ACHN (cell line): ENCODE measurements at regions not wholly inside any gene's neighbourhood (a gene's known extent, or its start where the extent isn't known, plus 50 kb on each side); places are given as distances from the start of the nearest gene placed in this dataset.
"Not testable (repeated sequence)": the region's sequence is repeated elsewhere in the genome, so short reads cannot be mapped to it uniquely, and the experiment has no call there.

Experiments used
- DNase-seq: peaks from one replicate; pipeline ENCODE4 v3.0.0-alpha.2; 2015
- in situ Hi-C: cut with HindIII; loops from 2 replicates; pipeline ENCODE4 v1.10.0; 2017; ENCODE audit warnings: low sequenced_read_pairs, low pct_ligation_motif_present, low pct_unique_long_range_greater_than_20kb

DNA sequence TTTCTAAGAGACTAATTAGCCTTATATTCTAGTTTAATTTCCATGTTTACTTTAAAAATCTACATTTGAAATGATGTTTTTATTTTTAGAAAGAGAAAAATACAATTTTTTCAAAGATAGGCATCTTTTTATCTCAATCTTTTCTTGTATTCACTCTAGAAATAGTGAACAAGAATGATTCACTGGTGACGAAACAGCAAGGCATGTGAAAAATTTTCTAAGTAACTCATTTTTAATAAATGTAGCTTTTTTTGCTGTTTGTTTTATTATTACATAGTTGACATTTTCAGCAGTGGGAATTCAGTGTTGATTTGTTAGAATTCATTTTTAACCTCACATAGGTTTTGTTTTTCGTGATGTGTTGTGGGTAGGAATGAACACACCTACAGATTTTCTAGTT is 1226.4 kb downstream of the NSUN3 start:
- peak; percentile 24 for DNase-seq
- in situ Hi-C loops = no loop called here

DNA sequence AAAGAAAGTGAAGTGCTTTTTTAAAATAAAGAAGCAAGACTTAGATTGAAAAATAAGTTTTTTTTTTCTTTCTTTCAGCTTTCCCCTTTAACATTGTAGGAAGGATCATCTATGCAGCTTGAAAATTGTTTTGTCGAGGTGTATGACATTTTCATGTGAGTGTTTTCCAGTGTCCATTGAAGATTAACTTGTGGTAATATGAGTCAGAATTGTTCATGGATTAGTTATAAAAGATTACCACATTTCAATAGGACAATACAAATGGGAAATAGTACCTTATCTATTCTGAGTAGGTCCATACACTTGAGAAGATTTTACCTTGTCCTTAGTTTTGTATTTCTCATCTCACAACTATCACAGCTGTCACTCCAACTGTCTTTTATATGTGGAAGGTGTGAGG is 1234.7 kb downstream of the NSUN3 start:
- DNase-seq = peak; percentile 80
- in situ Hi-C loops = no loop called here

DNA sequence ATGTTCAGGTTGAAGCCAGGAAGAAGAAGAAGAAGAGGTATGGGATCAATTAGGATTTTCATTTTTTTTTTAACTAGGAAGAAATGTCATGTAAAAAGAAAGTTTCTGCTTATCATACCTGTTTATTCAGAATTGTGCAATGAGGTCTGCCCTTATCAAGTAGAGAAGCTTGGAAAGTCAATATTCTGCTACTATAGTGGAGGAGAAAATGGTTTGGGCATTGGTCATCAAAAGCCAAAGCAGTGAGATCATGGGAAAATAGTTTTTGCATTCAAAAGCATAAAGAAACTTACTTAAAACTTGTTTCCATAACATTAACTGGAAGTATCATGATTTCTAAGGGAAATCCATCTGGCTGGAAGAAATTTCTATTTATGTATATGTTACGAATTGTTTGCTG is 1239.2 kb downstream of the NSUN3 start:
- peak; percentile 50 for DNase-seq
- in situ Hi-C loops = no loop called here

DNA sequence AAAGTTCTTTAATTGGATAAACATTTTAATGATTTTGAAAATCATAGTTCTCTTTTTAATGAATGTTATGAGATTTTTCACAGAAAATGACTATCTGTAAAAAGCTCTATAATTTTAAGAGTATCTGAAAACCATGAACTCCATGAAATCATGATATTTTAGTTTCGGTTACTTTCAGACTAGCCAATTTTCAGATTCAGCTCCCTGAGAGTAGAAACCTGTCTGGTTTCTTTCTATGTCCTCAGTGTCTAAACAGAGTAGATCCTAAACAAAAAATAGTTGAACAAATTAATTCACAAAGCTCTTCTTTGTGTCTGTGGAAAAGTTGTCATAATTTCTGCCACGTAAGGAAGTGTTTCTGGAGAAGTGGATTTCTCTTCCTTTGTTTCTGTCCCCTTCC is 1247.7 kb downstream of the NSUN3 start:
- in situ Hi-C loops = no loop called here
- DNase-seq = no peak

DNA sequence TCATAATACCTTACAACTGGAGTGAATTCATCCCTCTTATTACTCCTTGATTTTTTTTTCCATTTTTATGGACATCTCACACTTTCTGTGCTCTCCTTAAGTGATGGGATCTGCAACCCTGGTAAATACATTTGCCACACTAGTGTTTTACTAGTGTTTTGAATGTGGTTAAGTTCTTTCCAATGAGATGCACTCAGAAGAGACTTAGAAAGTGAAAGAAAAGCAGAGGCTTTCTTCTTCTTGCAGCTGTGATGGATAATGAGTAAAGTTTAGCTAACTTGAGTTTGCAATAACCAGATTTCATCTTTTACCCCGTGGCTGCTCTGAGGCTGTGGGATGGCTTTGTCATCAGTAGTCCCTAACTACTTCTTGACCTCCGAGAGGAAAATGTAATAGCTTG is 1248.4 kb downstream of the NSUN3 start:
- in situ Hi-C loops = no loop called here
- no peak for DNase-seq

DNA sequence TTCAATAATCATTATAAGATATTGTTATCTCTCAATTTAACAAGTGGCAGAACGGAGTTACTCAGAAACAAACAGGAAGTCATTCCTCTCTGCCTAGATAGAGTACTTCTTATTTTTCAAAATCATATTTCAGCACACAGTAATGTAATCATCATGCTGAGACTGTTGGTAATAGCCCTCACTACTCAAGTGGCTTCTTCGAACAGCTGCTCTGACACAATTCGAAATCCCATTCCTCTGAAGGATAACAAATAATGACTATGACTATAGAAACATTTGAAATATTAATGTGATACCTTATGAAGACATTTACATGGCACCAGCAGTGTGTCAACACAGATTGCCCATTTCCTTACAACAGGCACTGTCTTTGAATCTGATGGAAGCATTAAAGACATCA is 1249.8 kb downstream of the NSUN3 start:
- DNase-seq = no peak
- in situ Hi-C loops = no loop called here

DNA sequence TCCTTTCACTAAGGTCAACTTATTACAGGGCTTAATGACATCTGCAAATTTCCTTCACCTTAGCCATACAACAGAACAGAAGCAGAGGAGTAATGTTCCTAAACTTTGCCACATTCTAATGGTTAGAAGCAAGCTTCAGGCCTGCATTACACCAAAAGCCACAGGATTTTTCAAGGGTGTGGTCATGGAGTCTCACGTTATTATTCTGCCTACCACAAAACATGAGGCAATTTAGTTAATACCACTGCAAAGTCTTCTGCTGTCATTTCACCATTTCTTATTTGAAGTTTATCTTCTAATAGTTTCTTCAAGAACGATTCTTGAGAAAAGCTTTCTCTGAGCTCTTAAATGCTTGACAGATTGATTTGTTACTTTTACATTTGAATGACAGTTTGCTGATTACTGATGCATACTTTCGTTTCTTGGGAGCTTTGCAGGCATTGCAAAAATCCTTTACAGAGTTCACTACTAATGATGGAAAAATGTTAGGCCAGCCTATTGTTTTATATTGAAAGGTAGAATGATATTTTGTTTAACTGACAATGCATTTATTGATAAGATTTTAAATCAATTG is 1257.1 kb downstream of the NSUN3 start:
- DNase-seq = no peak
- in situ Hi-C loops = no loop called here

DNA sequence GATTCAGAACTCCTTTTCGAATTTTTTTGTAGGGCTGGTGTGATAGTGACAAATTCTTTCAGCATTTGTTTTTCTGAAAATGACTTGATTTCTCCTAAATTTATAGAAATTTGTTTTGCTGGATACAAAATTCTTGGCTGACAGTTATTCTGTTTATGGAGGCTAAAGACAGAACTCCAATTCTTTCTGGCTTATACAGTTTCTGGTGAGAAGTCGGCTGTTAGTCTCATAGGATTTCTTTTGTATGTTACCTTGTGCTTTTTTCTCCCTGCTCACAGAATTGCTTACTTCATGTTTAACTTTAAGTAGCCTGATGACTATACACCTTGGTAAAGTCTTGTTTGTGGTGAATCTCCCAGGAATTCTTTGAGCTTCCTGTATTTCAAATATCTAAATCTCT is 1264.6 kb downstream of the NSUN3 start:
- in situ Hi-C loops = no loop called here
- peak; percentile 9 for DNase-seq

DNA sequence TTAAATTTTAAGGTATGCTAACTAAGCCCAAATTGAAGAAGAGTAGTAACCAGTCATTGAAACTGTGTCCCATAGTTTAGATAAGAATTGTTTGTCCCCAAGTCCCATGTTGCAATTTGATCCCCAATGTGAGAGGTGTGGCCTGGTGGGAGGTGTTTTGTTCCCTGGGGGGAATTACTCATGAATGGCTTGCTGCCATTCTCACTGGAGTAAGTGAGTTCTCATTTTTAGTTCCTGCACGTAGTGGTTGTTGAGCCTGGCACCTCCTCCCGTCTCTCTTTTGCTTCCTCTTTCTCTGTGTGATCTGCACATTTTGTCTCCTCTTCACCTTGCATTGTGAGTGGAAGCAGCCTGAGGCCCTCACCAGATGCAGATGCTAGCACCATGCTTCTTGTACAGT is 1271.0 kb downstream of the NSUN3 start:
- no peak for DNase-seq
- in situ Hi-C loops = no loop called here

DNA sequence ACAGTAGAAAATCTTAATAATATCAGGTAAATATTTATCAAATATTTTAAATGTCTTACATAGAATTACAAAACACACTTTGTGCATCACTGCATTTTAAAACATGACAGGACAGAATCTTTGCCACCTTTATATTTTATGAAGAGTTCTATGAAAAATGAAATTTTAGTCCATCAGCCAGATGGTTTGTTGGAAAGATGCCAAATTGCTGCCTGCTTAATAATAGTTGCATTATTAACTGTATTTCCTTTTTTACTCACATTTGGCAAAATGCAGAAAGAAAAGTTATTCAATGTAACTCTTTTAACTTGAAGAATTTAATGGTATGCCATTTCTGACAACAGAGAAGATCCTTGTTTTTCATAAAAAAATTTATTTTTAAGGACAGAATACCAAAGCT is 1271.6 kb downstream of the NSUN3 start:
- no peak for DNase-seq
- in situ Hi-C loops = no loop called here

DNA sequence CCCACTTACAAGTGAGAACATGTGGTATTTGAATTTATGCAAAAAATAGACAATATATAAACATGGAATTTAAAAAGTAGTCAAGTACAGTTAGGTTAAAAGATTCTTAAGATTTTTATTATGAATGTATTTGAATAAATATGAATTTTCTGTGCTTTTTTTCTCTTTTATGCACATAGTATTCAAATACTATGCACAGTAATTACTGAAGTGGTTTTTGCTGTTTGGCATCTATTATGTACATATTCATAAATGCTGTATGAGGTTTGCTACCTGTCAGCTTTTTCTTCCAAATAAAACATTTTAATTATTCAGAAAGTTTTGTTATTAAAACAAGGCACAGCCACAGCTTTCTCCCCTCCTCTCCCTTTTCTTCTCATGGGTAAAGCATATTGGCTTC is 1272.7 kb downstream of the NSUN3 start:
- in situ Hi-C loops = no loop called here
- DNase-seq = no peak

DNA sequence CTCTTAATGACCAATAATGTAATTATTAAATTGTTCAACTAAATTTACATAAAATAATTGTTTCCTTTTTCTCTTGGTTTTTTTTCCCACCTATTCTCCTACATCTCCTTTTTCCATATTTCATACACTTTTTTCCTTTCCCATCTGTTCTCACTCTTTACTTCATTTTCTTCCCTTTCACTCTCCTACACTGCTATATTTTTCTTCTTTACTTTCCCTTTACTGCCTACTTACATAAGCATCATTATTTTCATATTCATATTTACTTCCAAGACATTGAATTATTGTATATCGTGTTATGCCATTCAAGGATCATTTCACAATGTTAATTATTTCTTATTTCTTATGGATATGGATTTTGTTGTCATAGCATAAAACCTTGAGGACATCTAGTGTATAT is 1275.6 kb downstream of the NSUN3 start:
- in situ Hi-C loops = no loop called here
- DNase-seq = no peak

DNA sequence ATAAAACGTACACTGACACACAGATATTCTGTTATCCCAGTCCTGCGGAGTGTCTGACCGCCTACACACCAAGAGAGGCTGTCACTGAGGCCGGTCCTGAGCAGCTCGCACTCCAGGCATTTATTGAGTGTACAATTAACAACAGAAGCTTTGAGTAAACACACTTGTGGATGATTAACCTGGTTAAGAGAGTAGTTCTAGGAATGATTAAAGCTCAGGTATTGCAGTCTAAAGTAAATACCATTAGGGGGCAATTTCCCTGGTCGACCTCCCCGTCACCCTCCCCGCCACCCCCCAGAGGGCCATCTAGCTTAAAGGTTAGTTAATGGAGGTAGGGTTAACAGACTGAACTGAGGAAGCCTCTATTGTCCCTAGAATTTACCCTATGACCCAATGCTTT is 1278.5 kb downstream of the NSUN3 start:
- no peak for DNase-seq

DNA sequence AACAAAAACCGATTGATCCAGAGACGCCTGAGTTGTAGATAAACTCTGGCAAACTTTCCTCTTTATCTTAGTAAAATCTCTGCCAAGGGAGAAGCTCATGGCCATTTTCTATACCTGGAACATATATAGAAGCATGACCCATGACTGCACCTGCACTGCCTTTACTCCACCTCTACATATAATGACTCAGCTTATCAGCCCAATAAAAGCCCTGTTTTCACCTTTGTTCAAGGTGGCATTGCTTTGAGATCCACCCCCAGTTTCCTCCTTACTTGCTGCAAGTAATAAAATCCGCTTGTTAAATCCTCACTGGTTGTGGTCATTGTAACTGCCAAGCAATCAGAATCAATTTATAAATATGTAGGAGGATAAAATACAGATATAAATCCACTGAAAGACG is 1280.4 kb downstream of the NSUN3 start:
- in situ Hi-C loops = no loop called here

More for the DNA sequence above, 1278.5 kb downstream of the NSUN3 start:
- in situ Hi-C loops = no loop called here

DNA sequence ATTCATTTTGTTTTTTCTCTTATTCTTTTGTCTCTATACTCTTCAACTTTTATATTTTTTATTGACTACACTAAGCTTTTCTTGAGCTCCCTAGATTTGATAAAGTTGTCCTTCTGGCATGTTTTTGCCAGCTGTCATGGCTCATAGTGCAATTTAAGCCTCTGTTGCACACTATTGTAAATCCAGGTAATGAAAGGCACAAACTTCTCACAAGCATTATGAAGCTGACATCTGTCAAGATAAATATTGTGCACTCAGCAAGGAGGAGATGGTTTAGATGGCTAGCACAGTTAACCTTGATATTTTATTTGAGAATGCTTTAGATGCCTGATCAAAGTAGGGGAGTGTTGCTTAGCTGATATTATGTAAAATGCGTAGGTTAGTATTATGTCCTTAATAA is 1280.9 kb downstream of the NSUN3 start:
- DNase-seq = no peak
- in situ Hi-C loops = no loop called here

More for the DNA sequence above, 1280.4 kb downstream of the NSUN3 start:
- no peak for DNase-seq

DNA sequence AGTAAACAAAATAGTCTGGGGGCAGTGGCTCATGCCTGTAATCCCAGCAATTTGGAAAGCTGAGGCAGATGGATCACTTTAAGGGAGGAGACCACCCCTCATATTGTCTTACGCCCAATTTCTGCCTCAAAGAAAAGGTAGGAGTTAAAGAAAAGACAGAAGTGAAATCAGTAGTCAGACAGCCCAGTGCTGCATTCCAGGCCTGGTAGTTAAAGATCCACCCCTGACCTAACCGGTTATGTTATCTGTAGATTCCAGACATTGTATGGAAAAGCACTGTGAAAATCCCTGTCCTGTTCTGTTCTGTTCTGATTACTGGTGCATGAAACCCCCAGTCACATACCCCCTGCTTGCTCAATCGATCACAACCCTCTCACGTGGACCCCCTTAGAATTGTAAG is 1285.1 kb downstream of the NSUN3 start:
- DNase-seq, in situ Hi-C loops: not testable (repeated sequence)

DNA sequence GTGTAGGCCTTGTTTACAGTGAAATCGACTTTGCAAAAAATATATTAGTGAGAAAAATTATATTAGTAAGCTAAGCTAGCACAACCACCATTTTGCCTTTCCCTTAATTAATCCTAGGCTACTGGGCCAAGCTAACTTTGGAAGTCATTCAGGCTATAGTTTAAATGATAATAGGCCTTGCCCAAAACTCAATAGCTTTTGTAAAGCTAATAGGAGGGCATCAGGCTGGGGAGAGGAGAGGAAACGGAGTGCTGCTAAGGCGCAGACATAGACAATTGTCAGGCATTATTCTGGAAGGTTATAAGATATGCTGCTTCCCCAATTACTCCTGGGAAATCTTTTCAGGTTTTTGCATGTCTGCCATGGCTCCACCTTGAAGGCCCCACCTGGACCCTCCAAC is 1286.0 kb downstream of the NSUN3 start:
- in situ Hi-C loops = no loop called here
- no peak for DNase-seq

DNA sequence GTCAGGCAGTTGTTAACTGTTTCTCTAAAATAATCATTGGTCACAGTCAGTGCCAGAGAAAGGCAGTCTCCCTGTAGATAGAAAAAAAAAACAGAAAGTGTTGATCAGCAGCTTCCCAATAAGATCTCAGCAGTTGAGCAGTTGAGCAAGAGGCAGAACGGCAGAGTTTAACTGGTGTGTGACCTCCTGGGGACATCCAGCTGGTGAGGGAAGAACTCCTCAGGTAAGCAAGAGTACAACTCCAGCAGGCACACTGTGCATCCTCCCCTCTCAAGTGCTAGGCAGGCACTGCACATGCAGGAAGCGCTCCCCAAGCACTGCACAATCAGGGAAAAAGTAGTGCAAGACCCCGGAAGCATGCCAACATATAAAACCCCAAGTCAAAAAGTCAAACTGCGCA is 1287.2 kb downstream of the NSUN3 start:
- in situ Hi-C loops = no loop called here
- no peak for DNase-seq

DNA sequence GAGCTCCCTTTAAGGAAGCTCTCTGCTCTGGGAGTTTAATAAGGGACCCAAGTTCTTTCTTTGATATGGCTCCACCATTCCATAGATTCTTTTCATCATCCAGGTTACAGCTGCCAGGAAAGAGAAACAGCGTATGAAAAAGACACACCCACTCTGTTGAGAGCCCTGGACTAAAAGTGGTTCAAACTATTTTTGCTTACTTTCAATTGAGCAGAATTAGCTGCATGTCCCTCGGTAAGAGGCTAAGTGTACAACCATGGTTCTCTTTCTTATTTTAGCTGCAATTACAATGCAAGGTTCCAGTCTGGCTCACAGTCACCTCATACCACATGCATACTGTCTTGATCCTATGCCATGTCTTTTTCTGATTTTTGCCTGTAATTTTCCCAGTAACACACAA is 1288.3 kb downstream of the NSUN3 start:
- in situ Hi-C loops = no loop called here
- DNase-seq = no peak

DNA sequence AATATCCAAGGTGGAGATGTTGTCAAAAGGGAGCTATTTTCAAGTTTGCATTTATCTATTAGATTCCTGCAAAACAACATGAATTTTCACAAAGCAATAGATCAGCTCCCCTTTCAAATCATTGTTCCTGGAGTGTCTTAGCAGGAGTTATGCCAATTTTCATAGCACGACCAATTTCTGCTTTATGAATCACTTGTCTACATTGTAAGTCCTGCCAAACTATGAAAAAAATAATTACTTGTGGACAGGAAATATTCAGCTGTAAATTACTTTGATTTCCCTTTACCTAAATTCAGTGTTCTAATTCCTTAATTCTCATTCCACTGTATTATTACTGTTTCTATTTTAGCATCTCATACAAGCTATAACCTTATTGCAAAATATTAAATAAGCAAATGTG is 1289.6 kb downstream of the NSUN3 start:
- in situ Hi-C loops = no loop called here
- no peak for DNase-seq

DNA sequence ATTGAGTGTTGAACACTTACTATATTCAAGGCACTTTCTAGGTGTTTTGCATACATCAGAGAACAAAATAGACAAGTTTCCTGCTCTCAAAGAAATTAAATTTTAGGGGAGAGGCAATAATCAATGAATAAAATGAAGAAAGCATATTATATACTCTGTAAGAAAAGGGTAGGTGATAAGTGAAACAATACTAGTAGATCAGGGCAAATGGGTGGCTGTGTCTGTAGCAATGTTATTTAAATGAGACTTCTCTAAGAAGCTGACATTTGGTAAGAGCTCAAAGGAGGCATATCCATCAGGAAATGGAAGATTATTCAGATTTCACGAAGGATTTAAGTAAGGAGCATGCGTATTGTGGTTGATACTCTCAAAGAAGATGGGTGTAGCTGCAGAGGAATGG is 1291.6 kb downstream of the NSUN3 start:
- in situ Hi-C loops = no loop called here
- no peak for DNase-seq
